NCI-H82 (cell line): ENCODE measurements at regions not wholly inside any gene's neighbourhood (a gene's known extent, or its start where the extent isn't known, plus 50 kb on each side); places are given as distances from the start of the nearest gene placed in this dataset.
"Not testable (repeated sequence)": the region's sequence is repeated elsewhere in the genome, so short reads cannot be mapped to it uniquely, and the experiment has no call there.

Experiments
- DNase-seq: peaks from one replicate; lab custom pipeline; 2025; lab: John Stamatoyannopoulos, UW

GRCh38 chr9:108803428-108804065 is 52.2 kb downstream of the ACTL7B start:
- DNase-seq = no peak

GRCh38 chr9:108802967-108803366 is 52.8 kb downstream of the ACTL7B start:
- DNase-seq = no peak

- DNase-seq = no peak
Observed at GRCh38 chr9:108801949-108802348, 53.8 kb downstream of the ACTL7B start.

GRCh38 chr9:108800632-108801099 is 55.1 kb downstream of the ACTL7B start:
- no peak for DNase-seq

- DNase-seq = no peak
Observed at GRCh38 chr9:108793573-108793972, 62.2 kb downstream of the ACTL7B start.

- DNase-seq = no peak
Observed at GRCh38 chr9:108789742-108790141, 66.0 kb downstream of the ACTL7B start.

- DNase-seq = peak; percentile 79
Observed at GRCh38 chr9:108787690-108788048, 68.1 kb downstream of the ACTL7B start.

GRCh38 chr9:108786901-108787689 is 68.7 kb downstream of the ACTL7B start:
- peak; percentile 96 for DNase-seq

GRCh38 chr9:108786322-108786721 is 69.5 kb downstream of the ACTL7B start:
- no peak for DNase-seq

GRCh38 chr9:108784998-108785397 is 70.8 kb downstream of the ACTL7B start:
- no peak for DNase-seq

- no peak for DNase-seq
Observed at GRCh38 chr9:108783731-108784495, 71.9 kb downstream of the ACTL7B start.

- DNase-seq = no peak
Observed at GRCh38 chr9:108783326-108783725, 72.5 kb downstream of the ACTL7B start.

GRCh38 chr9:108780942-108781734 is 74.6 kb downstream of the ACTL7B start:
- DNase-seq = no peak

- DNase-seq = no peak
Observed at GRCh38 chr9:108779551-108780325, 76.0 kb downstream of the ACTL7B start.

- peak; percentile 19 for DNase-seq
Observed at GRCh38 chr9:108776920-108777639, 78.7 kb downstream of the ACTL7B start.

GRCh38 chr9:108775901-108776306 is 79.9 kb downstream of the ACTL7B start:
- DNase-seq = no peak

- DNase-seq = not testable (repeated sequence)
Observed at GRCh38 chr9:108774088-108774487, 81.7 kb downstream of the ACTL7B start.

GRCh38 chr9:108772301-108772894 is 83.4 kb downstream of the ACTL7B start:
- no peak for DNase-seq

GRCh38 chr9:108768744-108769143 is 87.0 kb downstream of the ACTL7B start:
- no peak for DNase-seq

- no peak for DNase-seq
Observed at GRCh38 chr9:108766626-108767161, 89.1 kb downstream of the ACTL7B start.
